ENCODE measurements at regions not wholly inside any gene's neighbourhood (a gene's known extent, or its start where the extent isn't known, plus 50 kb on each side); places are given as distances from the start of the nearest gene placed in this dataset.

- Mint-ChIP-seq H3K9me3 (no peaks in the 10 kb centered on the region), H3K27me3 (ENCODE audit: low read depth) (no peaks in the 10 kb centered on the region), H3K27ac (peak overlapping the region in 2 of 3 experiments; percentile 55 to 79), H3K4me3 (no peak overlapping the region), H3K36me3 (ENCODE audit: low read depth) (no peaks in the 10 kb centered on the region), H3K4me1 (peaks cover 26% of the 10 kb centered on the region)
- TF ChIP-seq CTCF (IDR thresholded peaks at IDR 0.05; ENCODE audit: unreplicated experiment in 3 of 3): no peak
Measured at GRCh38 chr4:127575888-127576287, 56.9 kb upstream of the INTU start.

- no peaks in the 10 kb centered on the region for H3K9me3 Mint-ChIP-seq
- H3K4me3 Mint-ChIP-seq: no peak overlapping the region
- H3K27ac Mint-ChIP-seq: peak overlapping the region in 1 of 3 experiments; percentile 78
- peaks cover 26% of the 10 kb centered on the region for H3K4me1 Mint-ChIP-seq
- TF ChIP-seq CTCF (IDR thresholded peaks at IDR 0.05; ENCODE audit: unreplicated experiment in 3 of 3): no peak
- H3K27me3 Mint-ChIP-seq (ENCODE audit: low read depth): no peaks in the 10 kb centered on the region
- H3K36me3 Mint-ChIP-seq (ENCODE audit: low read depth): no peaks in the 10 kb centered on the region
Measured at GRCh38 chr4:127578491-127578890, 54.3 kb upstream of the INTU start.

- Mint-ChIP-seq H3K36me3 (ENCODE audit: low read depth) (no peaks in the 10 kb centered on the region), H3K27ac (peak overlapping the region in 1 of 3 experiments; percentile 78), H3K4me3 (no peak overlapping the region), H3K9me3 (no peaks in the 10 kb centered on the region), H3K4me1 (peaks cover 26% of the 10 kb centered on the region), H3K27me3 (ENCODE audit: low read depth) (no peaks in the 10 kb centered on the region)
- no peak for TF ChIP-seq CTCF (IDR thresholded peaks at IDR 0.05; ENCODE audit: unreplicated experiment in 3 of 3)
Measured at GRCh38 chr4:127578967-127579366, 53.8 kb upstream of the INTU start.

- H3K4me1 Mint-ChIP-seq: peaks cover 21% of the 10 kb centered on the region
- TF ChIP-seq CTCF (IDR thresholded peaks at IDR 0.05; ENCODE audit: unreplicated experiment in 3 of 3): no peak
- no peak overlapping the region for H3K27ac Mint-ChIP-seq
- H3K27me3 Mint-ChIP-seq (ENCODE audit: low read depth): no peaks in the 10 kb centered on the region
- no peaks in the 10 kb centered on the region for H3K36me3 Mint-ChIP-seq (ENCODE audit: low read depth)
- no peak overlapping the region for H3K4me3 Mint-ChIP-seq
- no peaks in the 10 kb centered on the region for H3K9me3 Mint-ChIP-seq
Measured at GRCh38 chr4:127579821-127580220, 52.9 kb upstream of the INTU start.

GRCh38 chr4:127580300-127580699, 52.5 kb upstream of the INTU start:
- Mint-ChIP-seq H3K9me3 (no peaks in the 10 kb centered on the region), H3K4me3 (no peak overlapping the region), H3K4me1 (peaks cover 21% of the 10 kb centered on the region), H3K27me3 (ENCODE audit: low read depth) (no peaks in the 10 kb centered on the region), H3K27ac (peak overlapping the region in 1 of 3 experiments; percentile 30), H3K36me3 (ENCODE audit: low read depth) (no peaks in the 10 kb centered on the region)
- TF ChIP-seq CTCF (IDR thresholded peaks at IDR 0.05; ENCODE audit: unreplicated experiment in 3 of 3): no peak

GRCh38 chr4:127580891-127581290, 51.9 kb upstream of the INTU start:
- H3K36me3 Mint-ChIP-seq (ENCODE audit: low read depth): no peaks in the 10 kb centered on the region
- H3K9me3 Mint-ChIP-seq: no peaks in the 10 kb centered on the region
- TF ChIP-seq CTCF (IDR thresholded peaks at IDR 0.05; ENCODE audit: unreplicated experiment in 3 of 3): no peak
- H3K4me1 Mint-ChIP-seq: peaks cover 18% of the 10 kb centered on the region
- peak overlapping the region in 1 of 3 experiments; percentile 30 for H3K27ac Mint-ChIP-seq
- no peaks in the 10 kb centered on the region for H3K27me3 Mint-ChIP-seq (ENCODE audit: low read depth)
- H3K4me3 Mint-ChIP-seq: no peak overlapping the region

All from nephron (organoid).